Glutamatergic neuron (in vitro differentiated cells): ENCODE measurements at regions not wholly inside any gene's neighbourhood (a gene's known extent, or its start where the extent isn't known, plus 50 kb on each side); places are given as distances from the start of the nearest gene placed in this dataset.

Experiments used
- DNase-seq: peaks from one replicate; pipeline ENCODE4 v3.0.0; 2022
- H3K27ac Mint-ChIP-seq: one replicate; pipeline ENCODE4 v1.8.0; 2020; ENCODE audit warnings: mild to moderate bottlenecking, mixed read lengths, inconsistent platforms; ENCODE audit not compliant: unreplicated experiment
- H3K27me3 Mint-ChIP-seq: one replicate; pipeline ENCODE4 v1.8.0; 2020; ENCODE audit warnings: mild to moderate bottlenecking, moderate library complexity, mixed read lengths, inconsistent platforms; ENCODE audit not compliant: unreplicated experiment
- H3K36me3 Mint-ChIP-seq: one replicate; pipeline ENCODE4 v1.8.0; 2020; ENCODE audit warnings: mild to moderate bottlenecking, mixed read lengths, inconsistent platforms; ENCODE audit not compliant: unreplicated experiment
- H3K4me1 Mint-ChIP-seq: one replicate; pipeline ENCODE4 v1.8.0; 2020; ENCODE audit warnings: mild to moderate bottlenecking, low read depth, mixed read lengths, inconsistent platforms; ENCODE audit not compliant: unreplicated experiment
- H3K4me3 Mint-ChIP-seq: one replicate; pipeline ENCODE4 v1.8.0; 2020; ENCODE audit warnings: mild to moderate bottlenecking, mixed read lengths, inconsistent platforms; ENCODE audit not compliant: unreplicated experiment
- H3K9me3 Mint-ChIP-seq: one replicate; pipeline ENCODE4 v1.8.0; 2020; ENCODE audit warnings: mild to moderate bottlenecking, moderate library complexity, mixed read lengths, inconsistent platforms; ENCODE audit not compliant: unreplicated experiment
- CTCF ChIP-seq: fragments of 200-600 bp; sonication (generic); IDR thresholded peaks from one replicate; pipeline ENCODE4 v1.5.0; 2021; ENCODE audit not compliant: partially characterized antibody, unreplicated experiment

GRCh38 chr5:129387944-129388343 is 72.2 kb upstream of the ADAMTS19 start:
- DNase-seq = no peak
- Mint-ChIP-seq H3K36me3 (no peaks in the 10 kb centered on the region), H3K9me3 (no peaks in the 10 kb centered on the region), H3K27me3 (no peaks in the 10 kb centered on the region), H3K4me3 (no peak overlapping the region), H3K4me1 (no peaks in the 10 kb centered on the region), H3K27ac (no peak overlapping the region)
- TF ChIP-seq CTCF = no peak

GRCh38 chr5:129392681-129393080 is 67.4 kb upstream of the ADAMTS19 start:
- no peaks in the 10 kb centered on the region for H3K27me3 Mint-ChIP-seq
- no peak for TF ChIP-seq CTCF
- H3K4me3 Mint-ChIP-seq = no peak overlapping the region
- H3K9me3 Mint-ChIP-seq = no peaks in the 10 kb centered on the region
- H3K4me1 Mint-ChIP-seq = no peaks in the 10 kb centered on the region
- no peak overlapping the region for H3K27ac Mint-ChIP-seq
- no peak for DNase-seq
- H3K36me3 Mint-ChIP-seq = no peaks in the 10 kb centered on the region

- DNase-seq = no peak
- no peaks in the 10 kb centered on the region for H3K4me1 Mint-ChIP-seq
- peaks cover 2% of the 10 kb centered on the region for H3K9me3 Mint-ChIP-seq
- no peak overlapping the region for H3K27ac Mint-ChIP-seq
- H3K4me3 Mint-ChIP-seq = no peak overlapping the region
- H3K27me3 Mint-ChIP-seq = no peaks in the 10 kb centered on the region
- TF ChIP-seq CTCF = no peak
- H3K36me3 Mint-ChIP-seq = no peaks in the 10 kb centered on the region
Measured at GRCh38 chr5:129395247-129395646, 64.9 kb upstream of the ADAMTS19 start.

- Mint-ChIP-seq H3K4me1 (no peaks in the 10 kb centered on the region), H3K36me3 (no peaks in the 10 kb centered on the region), H3K27me3 (no peaks in the 10 kb centered on the region), H3K4me3 (no peak overlapping the region), H3K27ac (no peak overlapping the region), H3K9me3 (peaks cover 2% of the 10 kb centered on the region)
- TF ChIP-seq CTCF = no peak
- no peak for DNase-seq
Measured at GRCh38 chr5:129398026-129398678, 61.9 kb upstream of the ADAMTS19 start.

- Mint-ChIP-seq H3K27ac (no peak overlapping the region), H3K27me3 (no peaks in the 10 kb centered on the region), H3K9me3 (peaks cover 2% of the 10 kb centered on the region), H3K4me1 (no peaks in the 10 kb centered on the region), H3K36me3 (no peaks in the 10 kb centered on the region), H3K4me3 (no peak overlapping the region)
- no peak for TF ChIP-seq CTCF
- no peak for DNase-seq
Measured at GRCh38 chr5:129399069-129399468, 61.0 kb upstream of the ADAMTS19 start.
